GM21529 (cell line): ENCODE measurements at regions not wholly inside any gene's neighbourhood (a gene's known extent, or its start where the extent isn't known, plus 50 kb on each side); places are given as distances from the start of the nearest gene placed in this dataset.

Experiments used
- ATAC-seq: cut with Tn5 transposase; IDR thresholded peaks from one replicate; pipeline ENCODE4 v1.9.1; 2021; ENCODE audit not compliant: unreplicated experiment

DNA sequence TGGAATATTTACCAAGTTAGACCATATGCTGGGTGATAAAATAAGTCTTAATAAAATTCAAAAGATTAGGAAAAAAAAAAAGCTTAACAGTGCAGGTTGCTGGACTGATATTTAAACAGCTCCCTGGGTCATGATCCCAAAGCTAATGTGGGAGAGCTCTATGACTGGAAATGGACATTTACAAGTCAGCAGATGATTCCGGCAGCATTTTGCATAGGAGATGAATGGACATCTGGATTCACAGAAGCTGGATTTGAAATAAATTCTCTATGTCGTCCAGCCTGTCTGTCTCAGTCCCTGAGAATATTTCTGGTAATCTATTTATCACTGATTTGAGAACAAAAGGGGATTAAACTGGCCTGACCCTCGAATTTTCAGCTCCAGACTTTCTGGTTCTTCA is 52.3 kb upstream of the KLHL25 start:
- ATAC-seq, result no peak

DNA sequence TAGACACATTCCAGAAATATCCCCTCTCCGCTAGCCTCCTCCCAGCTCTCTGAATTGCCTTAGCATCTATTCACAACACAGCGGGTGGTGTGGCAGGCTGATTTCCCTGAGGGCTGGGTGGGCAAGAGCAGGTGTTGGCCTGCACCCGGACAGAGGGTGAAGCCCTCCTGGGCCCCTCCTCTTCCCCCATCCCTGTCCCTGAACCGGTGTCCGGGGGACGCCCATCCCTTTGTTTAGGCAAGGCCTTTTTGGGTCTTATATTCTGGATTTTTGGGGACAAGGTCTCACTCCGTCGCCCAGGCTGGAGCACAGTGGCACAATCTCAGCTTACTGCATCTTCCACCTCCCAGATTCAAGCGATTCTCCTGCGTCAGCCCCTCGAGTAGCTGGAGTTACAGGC is 55.2 kb upstream of the KLHL25 start:
- ATAC-seq, result no peak

DNA sequence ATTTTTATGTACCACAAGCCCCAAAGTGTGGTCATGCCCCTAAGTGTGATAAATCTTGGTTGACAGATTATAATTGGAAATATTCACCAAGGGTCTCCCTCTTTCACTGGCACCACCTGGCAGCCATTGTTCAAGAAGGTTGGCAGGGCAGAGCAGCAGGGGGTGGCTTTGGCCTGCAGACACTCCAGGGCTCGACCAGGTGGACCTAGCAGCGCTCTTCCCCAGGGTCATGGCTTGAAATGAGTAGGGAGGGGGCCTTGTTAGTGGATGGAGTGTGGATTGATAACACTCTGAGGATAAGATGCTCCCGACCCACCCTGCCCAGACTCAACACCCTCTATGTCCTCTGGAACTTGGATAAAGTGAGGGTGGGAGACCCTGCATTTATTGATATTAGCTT is 58.2 kb upstream of the KLHL25 start:
- no peak for ATAC-seq

DNA sequence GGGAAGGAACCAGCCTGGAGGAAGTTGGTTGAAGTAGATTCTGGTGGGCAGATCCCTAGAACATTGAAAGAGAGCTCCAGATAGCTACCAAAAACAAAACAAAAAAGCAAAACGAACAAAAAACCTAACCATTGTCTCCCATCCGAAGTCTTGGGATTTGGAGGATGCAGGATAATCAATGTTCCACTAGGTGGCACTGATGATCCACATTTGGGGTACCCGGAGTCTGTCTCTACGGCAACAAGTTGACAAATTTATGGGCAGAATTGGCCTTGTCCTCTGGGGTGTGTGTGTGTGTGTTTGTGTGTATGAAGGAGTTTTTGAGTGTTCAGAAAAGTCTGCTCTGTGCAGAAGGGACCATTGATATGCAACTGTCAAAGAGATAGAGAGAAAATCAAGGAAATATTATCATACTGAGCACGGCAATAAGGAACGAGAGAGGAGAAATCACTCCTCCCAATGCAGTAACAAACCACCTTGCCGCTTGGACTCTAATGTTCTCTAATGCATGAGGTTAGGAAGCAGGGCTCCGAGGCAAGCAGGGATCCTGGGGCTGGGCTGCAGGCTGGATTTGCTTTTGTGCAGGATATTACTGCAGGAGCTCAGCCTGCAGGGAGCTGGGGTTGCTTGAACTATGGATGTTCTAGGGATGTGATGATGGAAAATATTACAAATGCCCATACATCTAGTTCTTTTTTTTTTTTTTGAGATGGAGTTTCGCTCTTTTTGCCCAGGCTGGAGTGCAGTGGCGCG is 59.8 kb upstream of the KLHL25 start:
- peak; percentile 74 for ATAC-seq

DNA sequence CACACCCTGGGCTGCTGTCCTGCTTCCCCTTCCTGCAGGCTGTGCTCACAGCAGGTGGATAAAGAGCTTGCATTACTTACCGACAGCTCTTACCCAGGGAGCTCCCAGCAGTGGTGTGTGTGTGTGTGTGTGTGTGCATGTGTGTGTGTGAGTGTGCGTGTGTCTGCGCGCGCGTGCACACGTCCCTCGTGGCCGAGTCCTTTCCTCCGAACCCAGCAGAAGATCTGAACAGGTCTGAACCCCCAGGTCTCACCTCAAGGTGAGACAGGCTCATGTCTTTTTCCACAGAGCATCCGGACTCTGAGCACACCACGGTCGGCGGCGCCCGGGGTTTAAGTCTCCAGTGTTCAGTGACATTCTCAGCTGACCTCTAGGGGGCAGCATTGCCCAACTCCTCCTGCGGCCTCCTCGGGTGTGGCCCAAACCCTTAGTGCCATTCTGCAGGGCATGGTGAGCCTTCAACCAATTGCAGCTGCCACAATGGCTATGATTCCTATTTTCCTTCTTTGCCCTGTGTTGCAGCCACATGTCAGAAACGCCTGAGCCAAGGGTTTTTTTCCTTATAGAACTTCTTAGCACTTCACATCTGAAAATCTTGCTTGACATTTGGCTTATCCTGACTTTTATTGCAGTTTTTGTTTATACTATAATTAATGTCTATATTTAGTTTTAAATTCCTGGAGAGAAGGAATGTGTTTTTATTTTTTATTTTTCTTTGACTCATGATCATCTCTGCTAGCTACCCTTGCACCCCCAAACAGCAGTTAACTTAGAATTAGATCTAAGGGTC is 64.1 kb upstream of the KLHL25 start:
- ATAC-seq, result peak; percentile 93

DNA sequence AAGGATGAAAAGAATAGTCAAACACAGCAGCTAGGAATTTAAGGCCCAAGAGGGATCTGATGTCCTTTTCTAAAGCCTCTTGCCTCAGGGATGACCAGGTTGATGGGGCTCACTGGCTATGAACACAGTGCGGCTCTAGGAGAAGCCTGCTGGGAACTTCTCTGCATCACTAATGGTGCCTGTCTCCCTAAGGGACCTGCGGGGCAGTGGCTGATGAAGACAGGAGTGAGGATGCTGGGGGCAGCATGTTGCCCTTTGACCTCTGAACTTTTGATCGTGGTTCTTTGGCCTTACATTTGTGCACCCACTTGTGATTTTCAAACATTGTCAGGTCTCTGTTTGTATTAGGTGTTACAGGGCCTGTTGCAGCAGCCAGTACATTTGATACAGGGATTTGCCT is 64.9 kb upstream of the KLHL25 start:
- no peak for ATAC-seq

DNA sequence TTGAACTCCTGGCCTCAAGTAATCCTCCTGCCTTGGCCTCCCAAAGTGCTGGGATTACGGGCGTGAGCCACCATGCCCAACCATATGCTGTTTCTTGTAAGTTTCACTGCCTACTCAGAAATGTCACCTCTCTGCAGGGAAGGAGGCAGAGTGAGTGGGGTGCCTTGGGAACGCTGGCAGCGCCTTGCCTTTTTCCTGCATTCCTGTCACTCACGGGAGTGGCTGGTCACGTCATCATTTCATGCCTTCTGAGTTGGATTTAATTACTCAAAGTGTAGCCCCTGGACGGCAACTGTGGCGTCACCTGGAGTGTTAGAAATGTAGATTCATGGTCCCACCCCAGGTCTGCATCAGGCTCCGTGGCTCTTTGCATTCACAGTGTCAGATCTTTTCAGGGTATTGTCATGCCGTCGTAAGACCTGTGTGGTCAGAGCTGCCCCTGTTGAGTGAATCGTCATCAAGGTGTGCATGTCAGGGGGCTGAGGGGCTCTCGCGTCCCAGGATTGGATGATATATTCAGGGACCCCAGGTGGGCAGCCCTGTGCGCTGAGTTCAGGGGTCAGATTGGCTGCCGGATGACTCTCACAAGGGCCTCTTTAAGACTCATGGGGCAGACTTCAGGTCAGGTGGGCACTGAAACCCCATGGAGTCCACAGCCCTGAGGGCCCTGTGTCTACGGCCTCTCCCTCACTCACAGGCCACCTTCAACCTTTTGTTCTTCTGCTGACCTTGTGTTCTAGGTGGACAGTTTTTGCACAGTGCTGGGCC is 65.9 kb upstream of the KLHL25 start:
- no peak for ATAC-seq

DNA sequence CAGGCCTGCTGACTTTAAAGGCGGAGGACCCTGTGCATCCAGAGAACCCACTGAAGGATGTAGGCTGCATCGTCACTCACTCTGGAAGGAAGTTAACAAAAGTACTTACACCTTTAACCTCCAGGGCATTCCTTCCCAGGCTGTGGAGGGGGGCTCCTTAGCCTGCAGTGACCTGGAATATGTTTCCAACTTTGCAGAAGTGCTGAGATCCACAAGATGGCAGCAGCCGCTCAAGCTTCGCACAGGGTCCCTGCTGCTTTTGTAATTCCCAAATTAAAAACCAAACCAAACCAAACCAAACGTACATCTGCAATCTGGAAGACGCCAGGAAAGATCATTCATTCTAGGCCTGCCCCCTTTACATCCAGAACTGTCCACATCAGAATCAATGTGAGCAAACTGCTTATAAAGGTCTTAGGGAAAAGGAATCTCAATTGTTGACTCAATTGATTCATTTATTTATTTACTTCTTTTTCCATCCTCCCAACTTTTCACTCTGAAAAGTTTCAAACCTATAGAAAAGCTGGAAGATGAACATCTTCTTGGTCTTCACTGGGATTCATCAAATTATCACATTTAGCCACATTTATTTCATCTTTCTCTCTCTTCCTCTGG is 70.5 kb upstream of the KLHL25 start:
- no peak for ATAC-seq

DNA sequence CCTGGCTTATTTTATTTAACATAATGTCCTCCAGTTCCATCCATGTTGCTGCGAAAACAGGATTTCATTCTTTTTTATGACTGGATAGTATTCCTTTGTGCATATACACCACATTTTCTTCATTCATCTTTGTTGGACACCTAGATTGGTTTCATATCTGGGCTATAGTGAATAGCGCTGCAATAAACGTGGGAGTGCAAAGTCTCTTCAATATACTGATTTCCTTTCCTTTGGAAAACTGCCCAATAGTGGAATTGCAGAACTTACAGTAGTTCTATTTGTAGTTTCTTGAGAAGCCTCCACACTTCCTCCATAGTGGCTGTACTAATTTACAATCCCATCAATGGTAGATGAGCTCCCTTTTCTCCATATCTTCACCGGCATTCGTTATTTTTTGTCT is 72.5 kb upstream of the KLHL25 start:
- ATAC-seq, result no peak

DNA sequence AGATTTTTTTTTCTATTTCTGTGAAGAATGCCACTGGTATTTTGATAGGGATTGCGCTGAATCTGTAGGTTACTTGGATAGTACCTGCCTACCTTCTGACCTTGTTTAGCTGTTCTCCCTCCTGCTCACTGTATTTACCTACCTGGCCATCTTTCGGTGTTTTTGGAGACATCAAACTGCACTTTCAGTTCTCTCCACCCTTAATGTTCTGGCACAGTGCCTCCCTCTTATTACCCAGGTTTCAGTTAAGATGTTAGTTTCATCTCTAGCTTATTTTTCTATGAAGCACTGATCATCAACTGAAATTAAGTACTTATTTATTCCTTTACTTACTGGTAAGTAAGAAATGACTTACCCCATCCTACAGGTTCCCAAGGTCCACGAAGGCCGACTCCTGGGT is 74.4 kb upstream of the KLHL25 start:
- no peak for ATAC-seq

DNA sequence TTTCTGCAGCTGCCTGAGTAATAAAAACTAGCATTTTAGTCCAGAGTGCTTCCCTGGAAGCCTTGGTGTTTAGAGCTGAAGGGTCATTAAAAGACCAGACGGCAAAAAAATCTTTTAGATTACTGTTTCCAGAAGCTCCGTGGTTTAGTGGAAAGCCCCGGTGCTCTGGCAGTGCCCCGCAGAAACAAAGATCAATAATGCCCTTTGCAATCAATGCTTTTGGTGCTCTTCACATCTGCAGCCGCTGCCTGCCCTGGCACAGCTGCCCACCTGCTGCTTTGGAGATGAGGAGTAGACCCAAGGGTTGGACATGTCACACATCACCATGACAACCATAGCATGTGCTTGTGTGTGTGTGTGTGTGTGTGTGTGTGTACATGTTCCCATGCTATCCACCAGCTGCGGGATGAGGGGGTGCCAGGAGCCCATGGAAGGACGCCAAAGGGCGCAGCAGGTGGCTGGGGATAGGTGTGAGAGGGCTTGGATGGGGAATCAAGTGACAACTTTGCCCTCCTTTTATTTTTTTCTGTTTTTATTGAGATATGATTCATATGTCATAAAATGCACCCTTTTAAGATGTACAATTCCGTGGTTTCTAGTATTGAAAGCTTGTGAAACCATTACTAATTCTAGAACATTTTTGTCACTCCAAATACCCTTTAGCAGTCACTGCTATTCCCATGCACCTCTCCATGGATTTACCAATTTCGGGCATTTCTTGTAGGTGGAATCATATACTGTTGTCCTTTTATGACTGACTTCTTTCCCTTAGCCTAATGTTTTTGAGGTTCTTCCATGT is 75.7 kb upstream of the KLHL25 start:
- ATAC-seq, result no peak

DNA sequence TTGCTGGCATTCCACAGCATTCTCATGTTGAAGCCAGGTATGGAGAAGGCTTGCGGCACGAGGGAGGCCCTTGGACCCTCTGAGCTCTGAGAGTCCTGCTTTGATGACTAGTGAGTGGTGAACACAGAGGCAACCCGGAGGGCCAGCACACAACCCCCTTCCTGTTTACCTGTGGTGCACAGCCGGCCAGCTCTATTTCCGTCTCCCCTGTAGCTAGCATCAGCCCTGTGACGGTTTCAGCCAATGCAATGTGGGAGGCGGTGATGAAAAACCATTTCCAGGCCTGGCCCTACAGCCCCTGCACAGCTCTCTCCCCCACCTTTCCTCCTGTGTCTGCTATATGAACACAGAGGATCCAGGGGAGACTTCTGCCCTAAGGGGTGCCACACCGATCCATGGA is 76.8 kb upstream of the KLHL25 start:
- ATAC-seq, result no peak

DNA sequence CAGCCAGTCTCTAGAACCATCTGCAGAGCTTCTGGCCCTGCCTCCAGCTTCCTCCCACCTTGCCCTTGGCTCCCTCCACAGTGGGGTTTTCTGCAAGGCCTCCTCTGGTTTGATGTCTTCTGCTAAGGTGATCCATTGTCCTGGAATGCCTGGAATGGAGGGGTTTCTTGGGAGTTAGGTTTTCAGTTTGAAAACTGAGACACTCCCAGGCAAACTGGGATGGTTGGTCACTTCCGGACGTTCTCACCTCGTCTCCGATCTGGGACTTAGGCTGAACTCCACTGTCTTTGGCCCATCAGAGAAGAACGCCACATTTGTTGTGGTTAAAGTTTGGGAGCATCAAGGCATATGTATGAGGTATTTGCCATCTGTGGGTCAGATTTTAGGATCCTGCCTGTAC is 77.4 kb upstream of the KLHL25 start:
- ATAC-seq, result no peak

DNA sequence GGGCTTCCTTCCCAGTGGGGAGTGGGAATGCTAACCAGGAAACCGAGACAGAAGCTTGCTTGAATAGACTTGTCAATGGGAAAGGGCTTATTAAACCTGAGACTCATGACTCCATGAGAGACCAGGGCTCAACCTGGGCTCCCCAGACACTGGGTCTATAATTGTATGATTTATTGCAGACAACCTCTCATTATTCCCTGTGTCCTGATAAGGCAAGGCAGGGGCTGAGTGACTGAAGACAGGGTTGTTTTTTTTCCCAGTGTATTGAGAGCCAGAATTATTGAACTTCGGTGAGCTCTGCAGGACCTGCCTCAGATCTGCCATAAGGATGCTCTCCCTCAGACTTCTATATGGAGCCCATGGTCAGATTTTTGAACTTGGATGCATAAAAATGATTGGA is 79.5 kb upstream of the KLHL25 start:
- no peak for ATAC-seq

DNA sequence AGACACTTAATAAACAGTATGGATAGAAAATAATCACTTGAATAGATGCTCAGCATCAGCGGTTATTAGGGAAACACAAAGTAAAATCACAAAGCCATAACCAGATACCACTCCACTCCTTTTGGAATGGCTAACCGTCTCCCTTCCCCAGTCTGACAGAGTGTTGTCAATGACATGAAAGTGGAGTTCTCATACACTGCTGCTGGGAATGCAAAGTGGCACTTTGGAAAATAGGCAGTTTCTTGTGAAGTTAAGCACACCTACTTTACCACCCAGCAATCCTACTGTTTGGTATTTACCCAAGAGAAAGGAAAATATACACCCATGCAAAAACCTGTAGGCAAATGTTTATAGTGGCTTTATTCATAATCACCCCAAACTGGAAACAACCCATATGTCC is 81.0 kb upstream of the KLHL25 start:
- ATAC-seq, result no peak

DNA sequence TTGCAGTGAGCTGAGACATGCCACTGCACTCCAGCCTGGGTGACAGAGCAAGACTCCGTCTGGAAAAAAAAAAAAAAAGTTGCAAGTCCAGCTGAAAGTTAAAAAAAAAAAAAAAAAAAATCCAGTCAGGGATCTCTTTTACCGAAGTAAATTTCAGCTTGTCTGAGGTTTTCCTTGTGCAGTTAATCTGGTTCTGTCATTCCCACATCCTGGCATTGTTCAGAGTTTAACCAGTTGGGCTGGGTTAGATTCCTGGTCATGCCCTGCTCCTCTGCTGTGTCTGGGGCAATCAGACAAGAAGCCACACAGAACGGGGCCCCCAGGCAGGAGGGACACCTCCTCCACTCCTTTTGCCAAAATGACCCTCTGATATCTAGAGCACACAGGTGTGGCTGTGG is 84.1 kb upstream of the KLHL25 start:
- ATAC-seq, result no peak

DNA sequence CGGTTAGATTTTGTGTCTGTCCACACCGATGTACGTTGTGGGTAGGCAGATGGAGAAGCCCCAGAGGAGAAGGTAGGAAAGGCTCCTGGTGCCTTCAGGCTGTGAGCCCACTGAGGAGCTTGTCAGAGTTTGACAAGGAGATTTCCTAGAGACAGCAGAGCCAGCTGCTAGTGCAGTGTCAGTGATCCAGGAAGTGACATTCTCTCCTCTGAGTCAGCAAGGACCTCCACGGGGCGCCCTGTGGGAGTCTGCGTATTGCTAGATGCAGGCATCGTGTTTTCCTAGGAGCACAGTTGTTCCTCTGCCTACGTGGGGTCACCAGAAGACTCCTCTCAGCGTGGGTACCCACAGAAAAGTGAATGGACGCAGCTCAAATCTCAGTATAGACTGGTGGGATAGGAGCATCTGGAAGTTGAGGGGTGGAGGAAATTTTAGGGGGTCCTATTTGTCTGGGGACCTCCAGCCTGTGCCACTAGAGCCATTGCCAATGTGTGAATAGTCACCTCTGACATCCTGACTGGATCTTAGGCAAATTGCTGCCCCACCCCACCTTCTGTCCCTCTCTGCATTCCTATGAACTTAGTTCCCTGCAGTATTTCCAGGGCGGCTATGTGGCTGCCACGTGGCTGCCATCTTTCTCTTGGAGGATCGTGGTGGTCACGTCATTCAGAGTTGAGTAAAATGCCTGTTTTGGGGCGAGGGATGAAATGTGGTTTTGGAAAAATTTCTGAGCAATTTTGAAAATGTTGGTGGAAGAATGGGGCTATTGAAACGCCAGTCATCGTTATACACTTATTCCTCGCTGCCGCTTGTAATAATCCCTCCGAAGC is 84.8 kb upstream of the KLHL25 start:
- no peak for ATAC-seq

DNA sequence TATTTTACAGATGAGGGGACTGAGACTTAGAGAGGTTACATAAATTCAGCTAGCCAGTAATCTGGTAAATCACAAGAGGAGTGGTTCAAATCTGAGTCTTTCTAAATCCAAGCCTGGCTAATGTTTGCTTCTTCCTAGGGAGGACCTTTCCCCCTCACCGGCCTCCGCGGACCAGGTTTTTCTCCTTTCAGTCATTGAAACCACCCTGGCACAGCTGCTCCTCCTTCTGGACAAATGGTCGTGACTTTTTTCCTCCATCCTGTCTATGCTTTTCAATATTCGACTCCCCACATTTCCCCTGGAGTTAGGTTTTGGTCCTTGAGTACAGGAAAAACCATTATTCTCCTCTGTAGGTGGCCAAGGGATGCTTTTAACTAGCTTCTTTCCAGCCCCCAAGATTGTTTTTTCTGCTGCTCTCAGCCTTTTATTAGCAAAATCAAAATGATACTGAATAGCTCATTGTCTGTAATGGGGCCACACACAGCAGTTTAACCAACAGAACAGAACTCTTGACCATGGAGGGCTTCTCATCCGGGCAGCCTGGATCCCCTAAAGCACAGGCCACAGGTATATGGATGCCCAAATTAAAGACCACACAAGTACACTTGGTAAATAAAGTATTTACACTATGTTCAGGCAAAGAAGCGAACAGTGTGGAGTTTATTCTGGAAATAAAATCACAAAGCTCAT is 85.9 kb upstream of the KLHL25 start:
- ATAC-seq, result no peak

DNA sequence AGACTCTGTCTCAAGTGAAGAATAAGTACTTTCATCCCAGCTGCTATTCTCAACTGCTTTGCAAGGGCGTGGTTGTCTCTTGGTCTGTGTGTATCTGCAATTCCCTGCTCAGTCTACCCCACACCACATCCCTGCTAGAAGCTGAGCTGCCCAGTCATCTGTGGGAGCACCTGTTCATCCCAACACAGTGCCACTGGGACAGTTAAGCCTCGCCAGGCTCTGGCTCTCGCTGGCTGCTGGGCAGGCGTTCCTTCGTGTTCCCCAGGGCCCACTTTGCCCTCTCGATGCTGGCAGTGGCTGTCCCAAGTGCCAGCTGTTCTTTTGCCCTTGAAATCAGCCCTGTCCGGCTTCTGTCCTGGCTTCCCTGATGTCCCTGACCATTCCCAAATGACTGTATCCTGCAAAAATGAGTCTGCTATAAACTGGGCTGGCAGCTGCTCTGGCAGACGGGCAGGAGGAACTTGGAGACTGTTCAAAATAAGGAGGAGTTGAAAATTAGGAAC is 91.6 kb upstream of the KLHL25 start:
- no peak for ATAC-seq
